SK-N-SH treated with all-trans-retinoic acid at 6 μM for 48 hours (cell line): ENCODE measurements at regions not wholly inside any gene's neighbourhood (a gene's known extent, or its start where the extent isn't known, plus 50 kb on each side); places are given as distances from the start of the nearest gene placed in this dataset.

Experiments used
- ATAC-seq: fragments of 200-7000 bp; cut with Tn5 transposase; 3 replicates; pipeline ENCODE4 v1.9.1; 2020; ENCODE audit warnings: mild to moderate bottlenecking, moderate library complexity
- ARNTL ChIP-seq: fragments of 450-650 bp; formaldehyde crosslinking; IDR thresholded peaks from 2 replicates; pipeline ENCODE4 v1.5.0; 2020; ENCODE audit warnings: low read depth, mild to moderate bottlenecking, moderate library complexity, borderline replicate concordance
- BACH2 ChIP-seq: fragments of 250-450 bp; sonication (Bioruptor Pico); IDR thresholded peaks from 2 replicates; pipeline ENCODE4 v1.9.0; 2021; ENCODE audit warnings: mild to moderate bottlenecking, borderline replicate concordance
- CSDC2 ChIP-seq: fragments of 250-450 bp; sonication (Bioruptor Pico); IDR thresholded peaks from 2 replicates; pipeline ENCODE4 v1.5.0; 2020; ENCODE audit warnings: mild to moderate bottlenecking, moderate library complexity
- GLIS3 ChIP-seq: fragments of 250-450 bp; sonication (Bioruptor Pico); IDR thresholded peaks from 2 replicates; pipeline ENCODE4 v1.5.0; 2020; ENCODE audit warnings: mild to moderate bottlenecking, moderate library complexity
- ISL1 ChIP-seq: fragments of 250-450 bp; sonication (Bioruptor Pico); IDR thresholded peaks from 2 replicates; pipeline ENCODE4 v2.1.2; 2022; ENCODE audit warnings: mild to moderate bottlenecking, moderate library complexity
- OSR1 ChIP-seq: fragments of 250-450 bp; sonication (Bioruptor Pico); IDR thresholded peaks from 2 replicates; pipeline ENCODE4 v1.8.0; 2022; ENCODE audit warnings: moderate library complexity, mild to moderate bottlenecking, inconsistent platforms
- PATZ1 ChIP-seq: fragments of 250-450 bp; sonication (Bioruptor Pico); IDR thresholded peaks from 2 replicates; pipeline ENCODE4 v1.8.0; 2020; ENCODE audit warnings: mild to moderate bottlenecking, moderate library complexity, borderline replicate concordance
- POU6F1 ChIP-seq: fragments of 250-450 bp; sonication (Bioruptor Pico); IDR thresholded peaks from 2 replicates; pipeline ENCODE4 v1.8.0; 2021; ENCODE audit warnings: low read depth, mild to moderate bottlenecking, moderate library complexity, borderline replicate concordance
- PPARA ChIP-seq: fragments of 250-450 bp; sonication (Bioruptor Pico); IDR thresholded peaks from 2 replicates; pipeline ENCODE4 v1.5.0; 2020; ENCODE audit warnings: mild to moderate bottlenecking, borderline replicate concordance
- SNAI2 ChIP-seq: fragments of 250-450 bp; sonication (Bioruptor Pico); IDR thresholded peaks from 2 replicates; pipeline ENCODE4 v1.5.0; 2020; ENCODE audit warnings: mild to moderate bottlenecking, moderate library complexity
- TCF4 ChIP-seq: fragments of 250-450 bp; sonication (Bioruptor Pico); IDR thresholded peaks from 2 replicates; pipeline ENCODE4 v1.8.0; 2021; ENCODE audit warnings: mild to moderate bottlenecking, moderate library complexity, borderline replicate concordance
- TOX ChIP-seq: fragments of 250-450 bp; sonication (Bioruptor Pico); IDR thresholded peaks from 2 replicates; pipeline ENCODE4 v1.8.0; 2021; ENCODE audit warnings: mild to moderate bottlenecking, moderate library complexity, borderline replicate concordance
- ZC3H10 ChIP-seq: fragments of 250-450 bp; sonication (Bioruptor Pico); IDR thresholded peaks from 2 replicates; pipeline ENCODE4 v1.5.1; 2021; ENCODE audit warnings: mild to moderate bottlenecking, moderate library complexity
- ZFP3 ChIP-seq: fragments of 250-450 bp; sonication (Bioruptor Pico); IDR thresholded peaks from 2 replicates; pipeline ENCODE4 v1.5.0; 2020; ENCODE audit warnings: mild to moderate bottlenecking, moderate library complexity
- ZFP30 ChIP-seq: fragments of 450-650 bp; formaldehyde crosslinking; IDR thresholded peaks from 2 replicates; pipeline ENCODE4 v1.5.0; 2022; ENCODE audit warnings: mild to moderate bottlenecking, moderate library complexity
- ZNF565 ChIP-seq: fragments of 450-650 bp; formaldehyde crosslinking; conservative IDR thresholded peaks from 2 replicates; pipeline ENCODE4 v1.5.0; 2020; ENCODE audit warnings: low read depth, mild to moderate bottlenecking, moderate library complexity
- ZNF70 ChIP-seq: fragments of 450-650 bp; formaldehyde crosslinking; IDR thresholded peaks from 2 replicates; pipeline ENCODE4 v1.5.0; 2020; ENCODE audit warnings: mild to moderate bottlenecking, moderate library complexity
- ZNF8 ChIP-seq: fragments of 450-650 bp; formaldehyde crosslinking; IDR thresholded peaks from 2 replicates; pipeline ENCODE4 v1.5.0; 2020; ENCODE audit warnings: mild to moderate bottlenecking, moderate library complexity
- TF ChIP-seq, protein P1 (sequence below): fragments of 250-450 bp; sonication (Bioruptor Pico); IDR thresholded peaks from 2 replicates; pipeline ENCODE4 v1.5.1; 2021; ENCODE audit warnings: mild to moderate bottlenecking, moderate library complexity
- TF ChIP-seq, protein P2 (sequence below): fragments of 250-450 bp; sonication (Bioruptor Pico); IDR thresholded peaks from 2 replicates; pipeline ENCODE4 v1.5.1; 2020; ENCODE audit warnings: low read depth, mild to moderate bottlenecking, moderate library complexity
- TF ChIP-seq, protein P3 (sequence below): fragments of 250-450 bp; sonication (Bioruptor Pico); IDR thresholded peaks from 2 replicates; pipeline ENCODE4 v1.5.0; 2020; ENCODE audit warnings: mild to moderate bottlenecking, moderate library complexity

DNA sequence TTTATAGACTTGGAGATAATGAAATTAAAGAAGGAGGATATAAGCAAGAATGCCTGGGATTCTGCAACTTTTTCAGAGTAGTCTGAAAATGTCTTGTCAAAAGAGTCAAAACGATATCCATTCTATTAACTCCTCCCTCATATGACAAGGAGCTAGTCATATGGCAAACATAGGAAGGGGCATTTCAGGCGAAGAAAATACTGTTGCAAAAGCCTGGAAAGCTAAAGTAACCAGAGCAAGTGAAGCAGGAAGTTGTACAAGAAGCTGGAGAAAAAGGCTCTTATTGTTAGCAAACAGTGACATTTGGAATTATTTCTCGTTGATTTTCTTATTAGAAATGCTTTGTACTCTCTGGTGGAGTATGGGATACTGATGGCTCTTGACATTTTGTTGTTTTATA lies 94.0 kb upstream of the PTPRD start:
- TF ChIP-seq OSR1 (no peak), ARNTL (no peak), PPARA (CRISPR knock-in tag) (no peak), PATZ1 (CRISPR knock-in tag) (no peak), ZC3H10 (CRISPR knock-in tag) (no peak), ZNF70 (no peak), ZNF8 (CRISPR knock-in tag) (no peak), GLIS3 (CRISPR knock-in tag) (no peak), TCF4 (CRISPR knock-in tag) (no peak), ISL1 (no peak), SNAI2 (CRISPR knock-in tag) (no peak), ZFP30 (CRISPR knock-in tag) (no peak)
- TF ChIP-seq, protein P1, sequence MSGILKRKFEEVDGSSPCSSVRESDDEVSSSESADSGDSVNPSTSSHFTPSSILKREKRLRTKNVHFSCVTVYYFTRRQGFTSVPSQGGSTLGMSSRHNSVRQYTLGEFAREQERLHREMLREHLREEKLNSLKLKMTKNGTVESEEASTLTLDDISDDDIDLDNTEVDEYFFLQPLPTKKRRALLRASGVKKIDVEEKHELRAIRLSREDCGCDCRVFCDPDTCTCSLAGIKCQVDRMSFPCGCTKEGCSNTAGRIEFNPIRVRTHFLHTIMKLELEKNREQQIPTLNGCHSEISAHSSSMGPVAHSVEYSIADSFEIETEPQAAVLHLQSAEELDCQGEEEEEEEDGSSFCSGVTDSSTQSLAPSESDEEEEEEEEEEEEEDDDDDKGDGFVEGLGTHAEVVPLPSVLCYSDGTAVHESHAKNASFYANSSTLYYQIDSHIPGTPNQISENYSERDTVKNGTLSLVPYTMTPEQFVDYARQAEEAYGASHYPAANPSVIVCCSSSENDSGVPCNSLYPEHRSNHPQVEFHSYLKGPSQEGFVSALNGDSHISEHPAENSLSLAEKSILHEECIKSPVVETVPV (CRISPR knock-in tag) = no peak
- TF ChIP-seq, protein P2, sequence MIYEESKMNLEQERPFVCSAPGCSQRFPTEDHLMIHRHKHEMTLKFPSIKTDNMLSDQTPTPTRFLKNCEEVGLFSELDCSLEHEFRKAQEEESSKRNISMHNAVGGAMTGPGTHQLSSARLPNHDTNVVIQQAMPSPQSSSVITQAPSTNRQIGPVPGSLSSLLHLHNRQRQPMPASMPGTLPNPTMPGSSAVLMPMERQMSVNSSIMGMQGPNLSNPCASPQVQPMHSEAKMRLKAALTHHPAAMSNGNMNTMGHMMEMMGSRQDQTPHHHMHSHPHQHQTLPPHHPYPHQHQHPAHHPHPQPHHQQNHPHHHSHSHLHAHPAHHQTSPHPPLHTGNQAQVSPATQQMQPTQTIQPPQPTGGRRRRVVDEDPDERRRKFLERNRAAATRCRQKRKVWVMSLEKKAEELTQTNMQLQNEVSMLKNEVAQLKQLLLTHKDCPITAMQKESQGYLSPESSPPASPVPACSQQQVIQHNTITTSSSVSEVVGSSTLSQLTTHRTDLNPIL (CRISPR knock-in tag) = no peak
- TF ChIP-seq, protein P3, sequence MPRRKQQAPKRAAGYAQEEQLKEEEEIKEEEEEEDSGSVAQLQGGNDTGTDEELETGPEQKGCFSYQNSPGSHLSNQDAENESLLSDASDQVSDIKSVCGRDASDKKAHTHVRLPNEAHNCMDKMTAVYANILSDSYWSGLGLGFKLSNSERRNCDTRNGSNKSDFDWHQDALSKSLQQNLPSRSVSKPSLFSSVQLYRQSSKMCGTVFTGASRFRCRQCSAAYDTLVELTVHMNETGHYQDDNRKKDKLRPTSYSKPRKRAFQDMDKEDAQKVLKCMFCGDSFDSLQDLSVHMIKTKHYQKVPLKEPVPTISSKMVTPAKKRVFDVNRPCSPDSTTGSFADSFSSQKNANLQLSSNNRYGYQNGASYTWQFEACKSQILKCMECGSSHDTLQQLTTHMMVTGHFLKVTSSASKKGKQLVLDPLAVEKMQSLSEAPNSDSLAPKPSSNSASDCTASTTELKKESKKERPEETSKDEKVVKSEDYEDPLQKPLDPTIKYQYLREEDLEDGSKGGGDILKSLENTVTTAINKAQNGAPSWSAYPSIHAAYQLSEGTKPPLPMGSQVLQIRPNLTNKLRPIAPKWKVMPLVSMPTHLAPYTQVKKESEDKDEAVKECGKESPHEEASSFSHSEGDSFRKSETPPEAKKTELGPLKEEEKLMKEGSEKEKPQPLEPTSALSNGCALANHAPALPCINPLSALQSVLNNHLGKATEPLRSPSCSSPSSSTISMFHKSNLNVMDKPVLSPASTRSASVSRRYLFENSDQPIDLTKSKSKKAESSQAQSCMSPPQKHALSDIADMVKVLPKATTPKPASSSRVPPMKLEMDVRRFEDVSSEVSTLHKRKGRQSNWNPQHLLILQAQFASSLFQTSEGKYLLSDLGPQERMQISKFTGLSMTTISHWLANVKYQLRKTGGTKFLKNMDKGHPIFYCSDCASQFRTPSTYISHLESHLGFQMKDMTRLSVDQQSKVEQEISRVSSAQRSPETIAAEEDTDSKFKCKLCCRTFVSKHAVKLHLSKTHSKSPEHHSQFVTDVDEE (CRISPR knock-in tag) = no peak
- ATAC-seq = no peak

GRCh38 chr9:10721301-10721700 lies 108.5 kb upstream of the PTPRD start:
- no peak for ATAC-seq
- TF ChIP-seq PPARA (CRISPR knock-in tag) (no peak), GLIS3 (CRISPR knock-in tag) (no peak), BACH2 (CRISPR knock-in tag) (no peak), ISL1 (no peak), CSDC2 (CRISPR knock-in tag) (no peak), TCF4 (CRISPR knock-in tag) (no peak), TOX (CRISPR knock-in tag) (no peak), ARNTL (no peak), ZC3H10 (CRISPR knock-in tag) (no peak), ZFP30 (CRISPR knock-in tag) (no peak), ZNF8 (CRISPR knock-in tag) (no peak), ZNF565 (CRISPR knock-in tag) (no peak), POU6F1 (CRISPR knock-in tag) (no peak), ZNF70 (no peak), ZFP3 (CRISPR knock-in tag) (no peak)
- TF ChIP-seq, protein P3 (CRISPR knock-in tag) = no peak
- TF ChIP-seq, protein P1 (CRISPR knock-in tag) = no peak
- TF ChIP-seq, protein P2 (CRISPR knock-in tag) = no peak
